ENCODE measurements at regions not wholly inside any gene's neighbourhood (a gene's known extent, or its start where the extent isn't known, plus 50 kb on each side); places are given as distances from the start of the nearest gene placed in this dataset.

DNA sequence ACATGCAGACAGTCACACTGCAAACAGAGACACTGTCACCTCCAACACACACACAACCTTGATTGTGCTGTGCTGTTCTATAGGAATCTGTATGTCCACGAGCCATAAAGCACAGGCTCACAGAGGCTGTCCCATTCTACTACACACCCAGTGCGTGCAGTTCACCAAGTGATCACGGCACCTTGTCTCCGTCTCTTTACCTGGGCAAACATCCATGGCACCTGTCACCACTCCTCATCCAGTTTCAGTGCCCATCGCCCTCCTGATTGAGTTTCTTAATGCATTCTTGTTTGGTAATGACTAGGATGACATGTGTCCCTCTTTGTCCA, 65.8 kb upstream of the STMND1 start:
- no peak for TF ChIP-seq TARDBP (IDR thresholded peaks at IDR 0.05)
- no peak for TF ChIP-seq SUZ12 (IDR thresholded peaks at IDR 0.05)
- no peak for TF ChIP-seq BHLHE40 (IDR thresholded peaks at IDR 0.05; ENCODE audit: borderline replicate concordance)
- no peak for TF ChIP-seq SP1 (IDR thresholded peaks at IDR 0.05)
- TF ChIP-seq, protein P1, sequence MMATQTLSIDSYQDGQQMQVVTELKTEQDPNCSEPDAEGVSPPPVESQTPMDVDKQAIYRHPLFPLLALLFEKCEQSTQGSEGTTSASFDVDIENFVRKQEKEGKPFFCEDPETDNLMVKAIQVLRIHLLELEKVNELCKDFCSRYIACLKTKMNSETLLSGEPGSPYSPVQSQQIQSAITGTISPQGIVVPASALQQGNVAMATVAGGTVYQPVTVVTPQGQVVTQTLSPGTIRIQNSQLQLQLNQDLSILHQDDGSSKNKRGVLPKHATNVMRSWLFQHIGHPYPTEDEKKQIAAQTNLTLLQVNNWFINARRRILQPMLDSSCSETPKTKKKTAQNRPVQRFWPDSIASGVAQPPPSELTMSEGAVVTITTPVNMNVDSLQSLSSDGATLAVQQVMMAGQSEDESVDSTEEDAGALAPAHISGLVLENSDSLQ (IDR thresholded peaks at IDR 0.05), result no peak
- no peak for TF ChIP-seq L3MBTL2 (conservative IDR thresholded peaks at IDR 0.05)
- TF ChIP-seq HDGF (IDR thresholded peaks at IDR 0.05; ENCODE audit: borderline replicate concordance), result no peak
- no peak for TF ChIP-seq ZNF384 (IDR thresholded peaks at IDR 0.05)

Data from HEK293T (cell line).